Stimulated activated CD4-positive, alpha-beta T cell treated with anti-CD3 and anti-CD28 coated beads, Interleukin-1b, Interleukin-23, amount 100 ng/mL, for 4 hours (primary cell): ENCODE measurements at regions not wholly inside any gene's neighbourhood (a gene's known extent, or its start where the extent isn't known, plus 50 kb on each side); places are given as distances from the start of the nearest gene placed in this dataset.
A peak's percentile ranks its signal among the peaks of the same experiment; 100 is the strongest.
"Not testable (repeated sequence)": the region's sequence is repeated elsewhere in the genome, so short reads cannot be mapped to it uniquely, and the experiment has no call there.

ENCODE experiments used
- DNase-seq, 2 donors: peaks; one replicate each; pipeline ENCODE4 v3.0.0-alpha.2; 2020; ENCODE audit warnings: low read depth in 2 of 2

DNA sequence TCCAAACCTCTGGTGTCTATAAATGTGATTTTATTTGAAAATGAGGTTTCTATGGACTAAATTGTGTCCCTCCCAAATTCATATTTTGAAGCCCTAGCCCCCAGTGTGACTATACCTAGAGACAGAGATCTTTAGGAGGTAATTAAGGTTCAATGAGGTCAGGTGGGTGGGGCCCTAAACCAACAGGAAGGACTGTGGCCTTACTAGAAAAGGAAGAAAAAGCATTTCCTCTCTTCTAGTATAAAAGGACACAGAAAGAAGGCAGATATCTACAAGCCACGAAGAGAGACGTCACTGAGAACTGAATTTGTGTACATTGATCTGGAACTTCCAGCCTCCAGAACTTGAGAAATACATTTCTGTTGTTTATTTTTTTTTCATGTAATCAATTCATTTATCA, 123.1 kb upstream of the RUNX1 start:
- DNase-seq, result no peak

DNA sequence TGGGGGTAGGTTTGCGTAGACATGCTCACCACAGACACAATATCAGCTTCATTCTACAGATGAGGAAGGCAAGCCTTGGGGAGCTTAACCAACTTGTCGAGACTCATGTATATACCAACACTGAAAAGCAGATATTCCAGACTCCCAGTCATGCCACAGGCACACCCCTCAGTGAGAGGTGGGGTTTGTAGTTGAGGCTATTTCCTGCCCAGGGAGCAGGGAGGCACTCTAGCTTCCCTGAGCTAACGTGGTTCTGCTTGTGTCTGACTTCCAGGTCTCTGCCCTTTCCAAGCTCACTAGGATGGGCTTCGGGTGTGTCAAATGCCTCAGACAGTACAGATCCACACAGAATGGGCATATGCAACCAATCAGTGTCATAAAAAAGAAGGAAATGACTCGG, 122.3 kb upstream of the RUNX1 start:
- no peak for DNase-seq

DNA sequence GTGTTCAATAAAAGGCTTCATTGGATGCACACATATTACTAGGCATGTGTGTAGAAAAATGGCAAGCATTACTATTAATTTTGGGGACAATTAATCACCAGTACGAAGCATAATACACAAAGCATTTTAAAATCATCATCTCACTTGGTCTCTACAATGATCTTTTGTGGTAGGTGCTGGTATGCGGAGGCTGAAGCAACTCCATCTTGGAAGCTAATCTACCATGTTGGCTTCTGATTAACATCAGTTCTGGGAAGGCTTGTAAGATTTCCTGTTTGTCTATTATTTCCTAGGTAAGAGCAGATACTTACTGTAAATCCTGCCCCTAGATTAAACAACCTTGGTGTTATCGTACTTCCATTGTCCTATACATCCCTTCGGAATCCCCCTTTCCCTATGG, 121.7 kb upstream of the RUNX1 start:
- no peak for DNase-seq

DNA sequence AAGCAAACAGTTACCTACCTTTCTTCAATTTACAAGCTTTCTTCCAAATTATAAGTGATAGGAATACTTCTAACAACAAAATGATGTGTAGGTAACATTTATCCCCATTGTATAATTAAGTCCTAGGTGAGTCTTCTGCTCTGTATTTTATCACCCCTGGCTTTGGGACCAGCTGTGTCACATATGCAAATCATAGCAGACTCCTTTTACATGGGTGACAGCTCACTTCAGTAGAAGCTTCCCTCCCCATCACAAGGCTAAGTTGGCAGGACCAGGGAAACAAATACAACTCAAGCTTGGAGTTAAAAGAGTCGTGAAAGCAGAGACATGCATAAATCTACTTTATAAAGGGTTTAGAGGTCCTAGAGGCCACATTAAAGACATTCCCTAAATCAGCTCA, 121.1 kb upstream of the RUNX1 start:
- DNase-seq, result no peak

DNA sequence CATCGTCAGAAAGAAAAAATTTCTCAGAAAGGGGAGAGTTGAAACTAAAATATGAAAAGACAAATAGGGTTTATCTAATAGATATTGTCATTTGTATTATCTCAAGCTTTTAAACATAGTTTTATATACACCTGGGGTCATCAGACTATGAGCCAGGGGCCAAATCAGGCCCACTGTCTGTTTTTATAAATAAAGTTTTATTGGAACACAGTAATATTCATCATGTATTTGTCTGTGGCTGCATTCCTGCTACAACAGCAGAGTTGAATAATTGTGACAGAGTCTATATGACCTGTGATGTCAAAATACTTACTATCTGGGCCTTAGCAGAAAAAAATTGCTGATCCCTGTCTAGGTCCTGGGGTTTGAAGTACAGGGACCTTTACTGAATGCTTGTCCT, 120.5 kb upstream of the RUNX1 start:
- DNase-seq, result no peak

DNA sequence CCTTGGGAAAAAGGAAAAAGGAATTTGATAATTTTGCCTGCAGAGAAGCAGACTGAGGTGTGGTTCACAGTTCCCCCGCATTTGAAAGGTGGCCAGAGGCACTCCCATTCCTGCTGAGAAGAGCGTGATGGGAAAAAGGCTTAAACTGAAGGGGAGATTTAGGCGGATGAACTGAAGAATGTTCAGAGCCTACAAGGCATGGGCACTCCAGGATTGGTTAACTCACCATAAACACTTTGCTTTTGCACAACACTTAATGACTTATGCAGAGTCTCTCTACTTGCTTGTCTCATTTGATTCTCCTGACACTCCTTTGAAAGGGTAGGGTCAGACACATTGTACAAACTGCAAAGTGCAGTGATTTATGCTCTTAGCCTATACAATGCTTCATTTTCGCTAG, 119.6 kb upstream of the RUNX1 start:
- no peak for DNase-seq

DNA sequence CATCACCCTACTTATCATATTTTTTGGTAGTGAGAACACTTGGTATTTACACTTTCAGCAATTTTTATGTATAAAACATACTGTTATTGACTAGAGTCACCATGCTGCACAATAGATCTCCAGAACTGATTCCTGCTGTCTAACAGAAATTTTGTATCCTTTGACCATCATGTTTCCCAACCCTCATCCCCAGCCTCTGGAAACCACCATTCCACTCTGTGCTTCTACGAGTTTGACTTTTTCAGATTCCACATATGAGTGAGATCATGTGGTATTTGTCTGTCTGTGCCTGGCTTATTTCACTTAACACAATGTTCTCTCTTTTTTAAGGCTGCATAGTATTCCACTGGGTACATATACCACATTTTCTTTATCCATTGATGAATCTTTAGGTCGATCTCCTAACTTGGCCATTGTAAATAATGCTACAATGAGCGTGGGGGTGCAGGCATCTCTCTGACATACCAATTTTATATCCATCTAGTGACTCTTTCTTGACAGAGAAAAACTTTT, 115.9 kb upstream of the RUNX1 start:
- DNase-seq, result no peak

DNA sequence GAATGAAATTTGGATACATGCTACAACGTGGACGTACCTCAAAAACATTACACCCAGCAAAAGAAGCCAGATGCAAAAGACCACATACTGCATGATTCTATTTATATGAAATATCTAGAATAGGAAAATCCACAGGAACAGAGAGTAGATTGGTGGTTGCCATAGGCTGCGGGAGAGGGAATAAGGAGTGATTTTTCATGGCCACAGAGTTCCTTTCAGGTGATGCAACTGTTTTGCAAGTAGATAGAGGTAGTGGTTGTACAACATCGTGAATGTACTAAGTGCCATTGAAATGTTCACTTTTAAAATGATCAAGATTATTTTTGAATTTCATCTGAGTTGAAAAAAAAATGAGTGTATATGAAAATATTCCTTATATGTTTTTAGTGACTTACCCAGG, 115.3 kb upstream of the RUNX1 start:
- DNase-seq, result no peak

DNA sequence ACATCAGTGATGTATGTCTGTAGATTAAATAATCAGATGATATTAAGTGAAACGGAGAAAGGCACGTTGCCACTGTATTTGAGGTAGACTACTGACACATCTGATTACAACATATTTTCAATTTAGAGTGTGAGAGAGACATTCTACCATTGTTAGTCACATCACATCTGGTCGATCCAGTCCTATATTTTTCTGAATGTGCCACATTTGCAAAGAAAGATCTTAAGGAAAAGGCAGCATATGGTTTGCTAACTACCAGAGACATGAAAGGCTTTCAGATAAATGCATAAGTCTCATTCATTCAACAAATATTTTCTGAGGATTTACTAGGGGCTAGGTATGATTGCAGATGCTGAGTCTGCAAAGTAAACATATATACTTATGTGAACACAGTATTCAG, 114.3 kb upstream of the RUNX1 start:
- DNase-seq, result no peak

DNA sequence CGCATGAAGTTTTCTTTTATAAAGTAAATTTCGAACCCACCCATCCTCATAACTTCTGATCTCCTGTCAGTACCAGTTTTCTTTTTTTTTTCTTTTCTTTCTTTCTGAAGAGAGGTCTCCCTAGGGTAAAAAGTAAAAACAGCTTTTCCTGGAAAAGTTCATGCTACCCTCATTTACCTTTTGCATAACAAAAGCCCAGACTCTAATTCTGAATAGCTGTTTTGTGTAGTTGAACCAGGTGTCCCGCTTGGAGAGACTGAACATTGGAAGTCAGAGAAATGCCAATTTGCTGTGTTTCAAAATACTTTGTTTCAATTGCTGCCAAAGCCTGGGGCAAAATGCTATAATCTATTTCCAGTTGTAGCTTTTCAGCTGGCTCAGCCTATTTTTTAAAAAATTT, 113.7 kb upstream of the RUNX1 start:
- DNase-seq, result no peak

DNA sequence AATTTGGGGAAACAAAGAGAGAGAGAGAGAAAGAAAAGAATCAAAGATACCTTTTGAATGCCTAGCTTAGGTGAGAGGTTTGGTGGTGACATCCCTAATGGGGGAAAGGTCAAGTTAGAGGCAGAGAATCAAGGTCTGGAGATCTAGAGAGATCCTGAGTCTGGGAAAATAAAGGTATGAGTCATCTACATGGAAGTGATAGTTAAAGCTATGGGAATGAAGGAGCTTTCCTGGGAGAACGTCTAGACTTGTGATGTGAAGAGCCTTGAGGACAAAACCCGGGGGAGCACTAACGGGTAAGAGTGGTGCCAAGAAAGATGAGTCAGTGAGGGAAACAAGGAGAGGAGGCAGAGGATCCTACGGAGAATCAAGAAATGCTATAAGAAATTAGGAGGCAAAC, 110.8 kb upstream of the RUNX1 start:
- DNase-seq, result no peak

DNA sequence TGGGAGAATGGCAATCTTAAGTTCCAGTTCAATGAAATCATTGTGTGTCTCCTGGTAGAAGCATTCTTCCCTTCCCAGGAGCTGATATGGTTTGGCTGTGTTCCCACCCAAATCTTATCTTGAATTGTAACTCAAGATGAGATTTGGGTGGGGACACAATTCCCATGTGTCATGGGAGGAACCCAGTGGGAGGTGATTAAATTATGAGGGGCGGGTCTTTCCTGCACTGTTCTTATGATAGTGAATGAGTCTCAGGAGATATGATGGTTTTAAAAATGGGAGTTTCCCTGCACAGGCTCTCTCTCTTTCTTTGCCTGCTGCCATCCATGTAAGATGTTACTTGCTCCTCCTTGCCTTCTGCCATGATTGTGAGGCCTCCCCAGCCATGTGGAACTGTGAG, 108.3 kb upstream of the RUNX1 start:
- not testable (repeated sequence) for DNase-seq

DNA sequence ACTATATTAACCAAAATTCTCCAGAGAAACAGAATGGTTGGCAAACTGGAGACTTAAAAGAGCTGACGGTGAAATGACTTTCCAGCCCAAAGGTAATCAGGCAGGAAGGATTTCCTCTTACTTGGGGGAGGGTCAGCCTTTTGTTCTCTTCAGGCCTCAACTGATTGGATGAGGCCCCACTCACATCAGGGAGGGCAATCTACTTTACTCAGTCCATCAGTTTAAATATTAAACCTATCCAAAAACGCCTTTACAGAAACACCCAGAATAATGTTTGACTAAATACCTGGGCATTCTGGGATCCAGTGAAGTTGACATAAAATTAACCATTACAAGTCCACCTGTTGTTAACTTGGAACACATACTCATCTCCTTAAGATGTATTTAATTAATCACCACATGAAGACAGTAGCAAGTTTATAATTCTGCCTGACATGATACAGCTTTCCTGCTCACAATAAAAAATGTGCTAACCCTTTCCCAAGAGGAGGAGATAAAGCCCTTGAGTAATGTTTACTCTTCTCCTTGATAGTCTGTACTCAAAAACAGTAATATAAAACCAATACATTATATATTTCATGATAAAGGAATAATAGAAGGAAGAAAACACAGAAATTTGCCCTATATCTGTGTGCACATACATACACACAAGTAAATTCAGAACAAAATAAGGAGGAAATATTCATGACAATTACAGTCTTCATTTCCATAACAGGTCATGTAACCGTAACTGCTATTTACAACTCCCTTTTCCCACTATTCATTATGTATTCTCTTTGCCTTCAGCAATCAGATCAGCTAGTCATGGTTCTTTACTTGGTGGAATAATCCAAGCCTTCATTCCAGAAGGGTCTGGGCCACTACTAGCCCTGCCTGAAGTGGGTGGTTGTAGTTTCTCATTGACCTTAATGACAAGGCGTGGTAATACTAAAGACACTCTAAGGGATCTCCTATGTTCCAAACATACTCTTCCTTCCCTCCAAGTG, 107.5 kb upstream of the RUNX1 start:
- no peak for DNase-seq

DNA sequence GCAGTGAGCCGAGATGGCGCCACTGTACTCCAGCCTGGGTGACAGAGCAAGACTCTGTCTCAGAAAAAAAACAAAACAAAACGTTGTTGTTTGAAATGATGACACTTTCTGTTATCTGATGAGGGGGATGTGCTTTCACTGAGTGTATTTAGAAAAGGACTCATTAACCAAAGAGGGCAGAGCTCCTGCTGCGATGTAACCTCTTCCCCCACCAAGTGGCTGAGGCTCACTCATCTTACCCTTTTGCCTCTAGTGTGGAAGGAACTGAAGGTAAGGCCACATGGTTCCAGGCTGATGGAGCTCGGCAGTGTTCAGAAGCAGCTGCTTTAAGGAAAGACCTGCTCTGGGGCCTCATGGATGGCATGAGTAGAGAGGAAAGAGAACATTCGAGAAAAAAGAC, 105.7 kb upstream of the RUNX1 start:
- no peak for DNase-seq

DNA sequence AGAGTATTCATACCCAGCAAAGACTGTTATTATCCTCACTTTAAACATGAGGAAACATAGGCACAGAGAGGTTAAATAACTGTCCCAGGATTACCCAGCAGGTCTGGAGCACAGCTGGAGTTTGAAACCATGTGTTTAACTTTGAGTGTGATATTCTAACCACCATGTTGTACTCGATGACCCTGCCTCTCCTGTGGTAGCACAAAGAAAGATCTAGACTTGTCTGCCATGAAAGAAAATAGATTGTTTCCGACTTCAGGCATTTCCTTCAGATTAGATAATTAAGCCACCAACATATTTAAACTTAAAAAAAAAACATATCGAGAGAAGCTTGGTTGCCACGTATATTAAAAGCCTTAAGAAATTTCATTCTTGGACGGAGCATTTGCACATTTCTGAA, 104.6 kb upstream of the RUNX1 start:
- DNase-seq, result no peak

DNA sequence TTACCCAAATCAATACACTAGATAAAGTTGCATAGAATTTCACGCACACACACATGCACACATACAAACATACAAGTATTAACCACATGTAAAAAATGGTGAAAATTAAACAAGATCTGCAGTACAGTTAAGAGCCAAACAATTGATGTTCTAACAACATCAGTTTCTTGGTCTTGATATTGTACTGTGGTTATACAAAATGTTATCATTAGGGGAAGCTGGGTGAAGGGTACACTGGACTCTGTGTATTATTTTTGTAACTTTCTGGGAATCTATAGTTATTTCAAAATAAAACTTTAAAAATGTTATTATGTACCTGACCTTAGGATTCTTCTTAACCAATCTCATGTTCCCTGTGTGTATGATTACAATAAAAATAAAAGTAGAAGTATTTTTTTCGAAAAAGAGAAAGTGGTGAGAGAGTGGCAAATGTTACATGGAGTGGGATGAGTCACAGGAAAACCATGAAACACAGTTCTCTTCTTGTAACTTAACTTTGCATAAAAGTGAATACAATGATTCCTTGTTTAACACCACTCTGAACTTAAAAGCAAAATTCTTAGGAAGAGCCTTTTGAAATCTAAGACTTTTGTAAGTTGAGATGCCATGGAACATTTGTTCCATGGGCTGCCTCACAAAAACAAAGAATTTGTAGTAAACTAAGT, 101.6 kb upstream of the RUNX1 start:
- no peak for DNase-seq

DNA sequence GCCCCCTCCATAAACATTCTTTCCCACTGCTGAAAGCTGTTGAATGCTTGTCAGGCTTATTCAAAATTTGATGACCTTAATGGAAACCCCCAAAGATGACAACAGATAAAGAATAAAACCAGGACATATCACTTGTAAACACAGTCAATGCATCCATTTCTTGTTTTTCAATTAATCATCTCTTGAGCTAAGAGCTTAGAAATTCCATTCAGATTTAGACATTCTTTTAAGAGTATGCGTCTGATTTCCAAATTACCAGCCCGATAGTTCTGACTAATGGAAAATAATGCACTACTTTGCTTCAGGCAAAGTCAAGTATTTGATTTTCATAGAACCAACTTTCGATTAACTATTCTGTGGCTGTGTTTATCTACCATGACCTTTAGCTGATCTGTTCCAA, 100.6 kb upstream of the RUNX1 start:
- DNase-seq, result no peak

DNA sequence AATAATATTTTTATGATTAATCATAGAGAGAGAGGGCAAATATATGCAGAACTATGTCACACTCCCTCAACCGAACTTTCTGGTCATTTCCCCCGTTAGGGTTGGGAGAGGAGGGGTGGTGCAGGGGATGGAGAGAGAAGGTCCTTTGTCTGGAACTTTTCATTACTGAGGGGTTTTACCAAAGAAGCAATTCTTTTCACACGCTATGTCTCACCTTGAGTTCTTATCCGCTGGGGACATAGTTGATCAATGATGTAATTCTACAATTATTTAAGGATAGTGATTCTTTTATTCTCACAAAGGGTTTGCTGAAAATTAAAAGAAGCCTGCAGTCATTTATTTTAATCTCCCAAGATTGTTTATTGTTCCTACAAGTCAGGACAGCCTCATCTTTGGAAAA, 98.3 kb upstream of the RUNX1 start:
- no peak for DNase-seq

DNA sequence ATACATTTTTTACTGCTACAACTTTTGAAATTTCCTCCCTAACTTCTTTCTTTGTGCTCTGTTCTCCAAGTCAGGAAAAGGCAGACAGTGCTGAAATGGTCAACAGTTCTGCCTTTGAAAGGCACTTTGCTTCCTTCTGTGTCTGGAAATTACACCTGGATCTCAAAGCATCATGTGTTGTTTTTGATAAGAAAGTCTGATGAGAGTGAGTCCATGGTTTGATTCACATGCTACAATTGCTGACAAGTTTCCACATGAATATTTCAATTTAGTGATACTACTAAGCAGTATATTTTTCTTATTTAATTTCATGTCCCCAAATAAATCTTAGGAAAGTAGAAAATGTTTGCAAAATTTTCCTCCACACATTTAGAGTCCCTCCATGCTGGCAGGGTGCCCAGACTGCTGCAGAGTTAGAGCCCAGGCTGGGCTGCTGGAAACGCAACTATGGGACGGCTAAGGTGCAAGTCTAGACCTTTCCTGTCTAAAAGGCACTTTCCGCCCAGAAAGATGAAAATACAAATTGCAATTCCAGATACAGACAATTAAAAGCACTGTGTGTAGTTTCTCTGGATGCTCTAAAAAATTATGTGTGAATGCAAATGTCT, 96.6 kb upstream of the RUNX1 start:
- no peak for DNase-seq

DNA sequence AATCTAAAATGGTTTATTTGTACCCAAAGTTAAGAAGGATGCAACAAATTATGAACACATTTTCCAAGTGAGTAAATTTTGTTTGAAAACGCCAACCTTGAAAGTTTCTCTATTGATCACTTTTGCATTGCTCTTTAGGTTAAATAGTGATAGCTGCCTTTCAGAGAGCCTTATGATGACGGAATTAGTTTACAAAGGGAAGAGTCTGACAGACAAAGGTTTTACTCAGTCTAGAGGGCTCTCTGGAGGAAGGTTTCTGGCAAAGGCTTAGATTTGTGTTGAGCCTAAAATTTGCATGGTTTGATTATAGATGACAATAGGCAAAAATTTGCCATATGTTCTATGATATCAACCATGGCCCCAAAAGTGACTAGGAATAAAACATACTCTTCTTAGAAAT, 95.9 kb upstream of the RUNX1 start:
- DNase-seq, result no peak

DNA sequence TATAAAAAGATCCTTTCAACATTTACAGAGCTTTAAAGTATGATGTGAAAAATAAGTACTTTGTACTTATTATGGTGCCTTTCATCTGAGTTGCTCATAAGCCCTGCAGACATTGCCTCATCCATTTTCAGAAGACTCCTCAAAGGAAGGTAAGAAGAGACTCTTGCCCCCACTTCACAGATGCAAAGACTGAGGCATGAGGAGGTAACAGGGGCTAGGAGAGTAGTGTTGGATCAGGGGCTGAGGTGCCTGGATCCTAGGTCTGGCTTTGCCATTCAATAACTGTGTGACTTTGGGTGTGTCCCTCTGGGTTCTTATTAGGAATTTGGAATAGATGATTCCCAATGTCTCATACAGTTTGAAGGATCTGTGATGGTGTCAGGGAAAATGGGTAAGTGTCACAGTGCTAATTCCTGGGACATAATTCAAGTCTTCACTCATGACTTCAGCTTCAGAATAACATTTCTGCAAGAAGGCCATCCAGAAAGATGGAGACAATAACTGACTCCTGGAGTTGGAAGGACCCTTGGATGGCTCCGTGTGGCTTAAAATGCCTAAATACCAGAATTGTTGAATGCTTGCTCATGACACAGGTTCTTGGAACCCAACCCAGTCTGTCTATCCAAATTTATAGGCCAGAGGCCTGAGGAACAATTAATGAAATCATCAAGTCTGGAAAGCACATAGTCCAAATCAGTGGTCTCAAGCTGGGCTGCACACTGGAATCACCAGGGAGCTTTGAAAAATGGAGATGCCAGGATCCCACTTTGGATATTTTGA, 93.1 kb upstream of the RUNX1 start:
- no peak for DNase-seq

DNA sequence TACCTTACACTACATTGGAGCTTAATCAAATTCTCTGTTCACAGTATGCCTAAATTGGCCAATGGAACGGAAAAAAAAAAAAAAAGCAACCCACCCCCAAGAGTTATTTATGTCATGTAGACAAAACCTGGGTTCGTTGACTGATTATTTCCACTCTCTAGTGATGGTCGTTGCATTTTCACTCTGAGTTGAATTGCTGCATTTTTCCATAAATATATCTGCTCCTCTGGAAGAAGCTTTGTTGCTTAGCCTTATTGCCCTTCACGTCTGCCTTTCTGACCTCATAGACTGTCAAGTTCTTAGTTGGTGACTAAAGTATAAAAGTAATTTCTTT, 90.2 kb upstream of the RUNX1 start:
- peak in 1 of 2 donors; percentile 3 for DNase-seq
